Transverse colon (tissue), 4 donors: ENCODE measurements at regions not wholly inside any gene's neighbourhood (a gene's known extent, or its start where the extent isn't known, plus 50 kb on each side); places are given as distances from the start of the nearest gene placed in this dataset.
"Not testable (repeated sequence)": the region's sequence is repeated elsewhere in the genome, so short reads cannot be mapped to it uniquely, and the experiment has no call there.

Experiments
- DNase-seq: peaks from one replicate; pipeline ENCODE4 v3.0.0-alpha.2; 2019
- H3K27ac ChIP-seq, 4 donors: fragments of 200-600 bp; sonication (generic); 2 replicates each; pipeline ENCODE4 v1.5.1; 2016 to 2018; ENCODE audit warnings: inconsistent platforms in 4 of 4
- H3K27me3 ChIP-seq: fragments of 200-600 bp; sonication (generic); 2 replicates; pipeline ENCODE4 v1.5.1; 2017; ENCODE audit warnings: inconsistent platforms
- H3K36me3 ChIP-seq, 4 donors: fragments of 200-600 bp; sonication (generic); 2 replicates each; pipeline ENCODE4 v1.5.1; 2017 to 2019; ENCODE audit warnings: inconsistent platforms in 4 of 4
- H3K4me1 ChIP-seq, 4 donors: fragments of 200-600 bp; sonication (generic); 2 replicates each; pipeline ENCODE4 v1.5.1; 2017 to 2020; ENCODE audit warnings: inconsistent platforms in 4 of 4
- H3K4me3 ChIP-seq, 4 donors: fragments of 200-600 bp; sonication (generic); 1 replicate in 1 of 4; 2 replicates in 3 of 4; pipeline versions ENCODE4 v1.5.1 to v1.6.1; 2017 to 2019; ENCODE audit warnings: inconsistent platforms in 4 of 4
- H3K9me3 ChIP-seq, 2 donors: fragments of 200-600 bp; sonication (generic); 2 replicates each; pipeline ENCODE4 v1.5.1; 2017 to 2019; ENCODE audit warnings: inconsistent platforms in 2 of 2
- EP300 ChIP-seq: sonication (generic); formaldehyde crosslinking; IDR thresholded peaks from one replicate; pipeline ENCODE4 v1.6.1; 2017; ENCODE audit warnings: antibody characterized with exemption, low read depth
- POLR2A ChIP-seq: fragments of 450-650 bp; IDR thresholded peaks from one replicate; pipeline ENCODE4 v1.6.1; 2016; ENCODE audit warnings: antibody characterized with exemption, mild to moderate bottlenecking, moderate library complexity
- POLR2AphosphoS5 ChIP-seq, 3 donors: sonication (generic); formaldehyde crosslinking; IDR thresholded peaks; one replicate each; pipeline ENCODE4 v1.6.1; 2016; ENCODE audit warnings: antibody characterized with exemption in 3 of 3
- WGBS, 2 donors: methylation state at CpG; one replicate each; pipeline ENCODE4 v1.1.5; 2018; ENCODE audit warnings: low coverage in 1 of 2; 5-methylcytosine and 5-hydroxymethylcytosine counted together
- in situ Hi-C, 4 donors: fragments of 200-750 bp; cut with MboI; loops; one replicate each; pipeline versions ENCODE4 v1.15.0 to v1.15.1; 2017; ENCODE audit warnings: low sequenced_read_pairs in 3 of 4, low pct_ligation_motif_present in 1 of 4, low pct_unique_long_range_greater_than_20kb in 1 of 4
- intact Hi-C: fragments of 100-400 bp; cut with DNase I; formaldehyde crosslinking; loops from one replicate; pipeline ENCODE4 v1.15.1; 2023; ENCODE audit warnings: low total_unique reads
- TF ChIP-seq, protein P1 (sequence below), 5 experiments: fragments of 200-600 bp in 3 of 5; fragments of 450-650 bp in 2 of 5; sonication (generic) in 3 of 5; IDR thresholded peaks; 1 replicate in 2 of 5; 2 replicates in 3 of 5; pipeline ENCODE4 v1.5.1; 2016 to 2017; ENCODE audit warnings: antibody characterized with exemption in 5 of 5, inconsistent platforms in 3 of 5, mild to moderate bottlenecking in 2 of 5, moderate library complexity in 1 of 5

DNA sequence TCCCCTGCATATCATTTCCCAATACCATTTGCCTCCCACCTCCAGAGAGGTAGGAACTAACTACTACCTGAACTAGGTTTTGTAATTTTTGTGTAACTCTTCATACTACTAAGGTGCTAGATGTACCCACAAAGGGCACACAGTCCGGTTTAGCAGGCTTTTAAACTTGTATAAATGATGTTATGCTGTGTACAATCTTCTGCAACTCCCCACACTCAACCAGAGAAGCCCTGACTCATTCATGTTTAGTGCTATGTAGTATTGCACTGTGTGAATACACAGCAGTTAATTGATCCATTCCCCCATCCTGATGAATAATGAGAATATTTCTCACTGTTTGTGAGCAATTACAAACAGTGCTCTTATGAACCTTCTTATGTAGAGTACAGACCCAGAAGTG is 285.6 kb downstream of the SMAD2 start:
- Histone ChIP-seq H3K27me3 (no peaks in the 10 kb centered on the region), H3K27ac (no peak overlapping the region), H3K4me3 (no peak overlapping the region), H3K9me3 (no peaks in the 10 kb centered on the region), H3K4me1 (no peaks in the 10 kb centered on the region), H3K36me3 (no peaks in the 10 kb centered on the region)
- TF ChIP-seq POLR2A: no peak
- TF ChIP-seq EP300: no peak
- in situ Hi-C loops: no loop called here
- WGBS, 2 donors: 60% methylated on average over 1 of the region's 1 CpG
- no peak for DNase-seq
- intact Hi-C loops: no loop called here

DNA sequence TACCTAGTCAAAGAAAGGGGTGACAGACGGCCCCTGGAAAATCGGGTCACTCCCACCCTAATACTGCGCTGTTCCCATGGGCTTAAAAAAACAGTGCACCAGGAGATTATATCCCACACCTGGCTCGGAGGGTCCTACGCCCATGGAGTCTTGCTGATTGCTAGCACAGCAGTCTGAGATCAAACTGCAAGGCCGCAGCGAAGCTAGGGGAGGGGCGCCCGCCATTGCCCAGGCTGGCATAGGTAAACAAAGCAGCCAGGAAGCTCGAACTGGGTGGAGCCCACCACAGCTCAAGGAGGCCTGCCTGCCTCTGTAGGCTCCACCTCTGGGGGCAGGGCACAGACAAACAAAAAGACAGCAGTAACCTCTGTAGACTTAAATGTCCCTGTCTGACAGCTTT is 292.9 kb downstream of the SMAD2 start:
- H3K4me1 ChIP-seq, intact Hi-C loops, H3K4me3 ChIP-seq, H3K27ac ChIP-seq, H3K9me3 ChIP-seq, H3K27me3 ChIP-seq, H3K36me3 ChIP-seq, in situ Hi-C loops: not testable (repeated sequence)
- 64% methylated on average over 10 of the region's 10 CpGs; no CpG with 5 or more reads in 1 of the 2 donors for WGBS, 2 donors
- peak; percentile 21 for DNase-seq

DNA sequence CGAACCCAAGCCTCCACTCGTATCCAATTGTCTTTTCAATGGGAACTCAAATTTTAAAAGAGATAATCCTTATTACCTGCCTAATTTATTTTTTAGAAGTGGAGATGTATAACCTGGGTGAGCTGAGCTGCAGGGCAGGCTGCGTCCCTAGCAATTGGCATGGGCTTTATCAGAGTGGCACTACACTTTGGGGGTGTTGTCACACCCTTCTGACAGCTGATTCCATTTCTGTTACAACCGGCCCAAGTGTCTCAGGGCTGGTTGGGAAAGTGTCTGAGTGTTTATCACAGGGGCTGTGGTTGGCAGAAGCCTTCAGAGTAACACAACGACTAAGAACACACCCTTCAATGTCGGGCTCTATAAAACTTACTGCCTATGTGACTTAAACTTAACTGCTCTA is 295.0 kb downstream of the SMAD2 start:
- H3K9me3 ChIP-seq: no peaks in the 10 kb centered on the region
- no peaks in the 10 kb centered on the region for H3K4me1 ChIP-seq
- intact Hi-C loops (no loop called here), in situ Hi-C loops (no loop called here)
- DNase-seq: no peak
- H3K4me3 ChIP-seq: no peak overlapping the region
- H3K27ac ChIP-seq: no peak overlapping the region
- TF ChIP-seq POLR2A (no peak), POLR2AphosphoS5 (IDR thresholded peaks at IDR 0.05) (no peak), EP300 (no peak)
- TF ChIP-seq, protein P1, sequence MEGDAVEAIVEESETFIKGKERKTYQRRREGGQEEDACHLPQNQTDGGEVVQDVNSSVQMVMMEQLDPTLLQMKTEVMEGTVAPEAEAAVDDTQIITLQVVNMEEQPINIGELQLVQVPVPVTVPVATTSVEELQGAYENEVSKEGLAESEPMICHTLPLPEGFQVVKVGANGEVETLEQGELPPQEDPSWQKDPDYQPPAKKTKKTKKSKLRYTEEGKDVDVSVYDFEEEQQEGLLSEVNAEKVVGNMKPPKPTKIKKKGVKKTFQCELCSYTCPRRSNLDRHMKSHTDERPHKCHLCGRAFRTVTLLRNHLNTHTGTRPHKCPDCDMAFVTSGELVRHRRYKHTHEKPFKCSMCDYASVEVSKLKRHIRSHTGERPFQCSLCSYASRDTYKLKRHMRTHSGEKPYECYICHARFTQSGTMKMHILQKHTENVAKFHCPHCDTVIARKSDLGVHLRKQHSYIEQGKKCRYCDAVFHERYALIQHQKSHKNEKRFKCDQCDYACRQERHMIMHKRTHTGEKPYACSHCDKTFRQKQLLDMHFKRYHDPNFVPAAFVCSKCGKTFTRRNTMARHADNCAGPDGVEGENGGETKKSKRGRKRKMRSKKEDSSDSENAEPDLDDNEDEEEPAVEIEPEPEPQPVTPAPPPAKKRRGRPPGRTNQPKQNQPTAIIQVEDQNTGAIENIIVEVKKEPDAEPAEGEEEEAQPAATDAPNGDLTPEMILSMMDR (IDR thresholded peaks at IDR 0.05): no peak
- H3K27me3 ChIP-seq: no peaks in the 10 kb centered on the region
- 64 to 70% methylated on average over 5 to 6 of the region's 6 CpGs for WGBS, 2 donors
- H3K36me3 ChIP-seq: no peaks in the 10 kb centered on the region

DNA sequence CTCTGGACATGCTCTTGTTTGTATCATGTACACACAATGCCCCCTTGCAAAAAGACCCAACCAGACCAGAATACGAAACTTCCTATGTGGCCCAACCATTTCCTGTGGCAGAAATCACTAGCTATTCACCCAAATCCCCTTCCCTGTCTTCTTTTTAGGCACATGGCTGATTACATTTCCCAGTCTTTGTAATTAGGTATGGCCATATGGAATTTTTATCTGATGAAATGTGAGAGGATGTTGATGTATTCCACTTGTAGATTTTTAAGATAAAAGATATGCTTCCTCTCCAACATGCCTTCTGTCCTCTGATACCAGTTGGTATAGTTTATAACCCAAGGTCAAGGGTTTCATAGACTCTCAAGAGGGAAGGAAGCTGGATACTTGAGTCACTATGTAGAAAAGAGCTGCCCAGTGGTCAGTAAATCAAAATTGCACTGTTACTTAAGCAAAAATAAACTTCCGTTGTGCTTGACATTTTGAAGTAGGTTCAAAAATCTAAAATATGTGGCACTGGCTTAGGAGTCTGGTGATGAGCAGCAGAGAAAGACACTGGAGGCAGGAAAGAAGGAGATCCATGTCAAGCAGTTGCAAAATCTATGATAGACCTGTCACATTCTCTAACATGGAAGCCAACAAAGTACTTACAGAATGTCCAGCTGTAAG is 297.4 kb downstream of the SMAD2 start:
- no peaks in the 10 kb centered on the region for H3K4me1 ChIP-seq
- WGBS, 2 donors: 43 to 51% methylated on average over 2 of the region's 2 CpGs
- H3K9me3 ChIP-seq: no peaks in the 10 kb centered on the region
- intact Hi-C loops (no loop called here), in situ Hi-C loops (no loop called here)
- no peak overlapping the region for H3K4me3 ChIP-seq
- no peak for TF ChIP-seq POLR2A
- TF ChIP-seq POLR2AphosphoS5 (IDR thresholded peaks at IDR 0.05): no peak
- TF ChIP-seq, protein P1 (IDR thresholded peaks at IDR 0.05): no peak
- DNase-seq: no peak
- H3K27ac ChIP-seq: no peak overlapping the region
- no peaks in the 10 kb centered on the region for H3K36me3 ChIP-seq
- H3K27me3 ChIP-seq: no peaks in the 10 kb centered on the region

DNA sequence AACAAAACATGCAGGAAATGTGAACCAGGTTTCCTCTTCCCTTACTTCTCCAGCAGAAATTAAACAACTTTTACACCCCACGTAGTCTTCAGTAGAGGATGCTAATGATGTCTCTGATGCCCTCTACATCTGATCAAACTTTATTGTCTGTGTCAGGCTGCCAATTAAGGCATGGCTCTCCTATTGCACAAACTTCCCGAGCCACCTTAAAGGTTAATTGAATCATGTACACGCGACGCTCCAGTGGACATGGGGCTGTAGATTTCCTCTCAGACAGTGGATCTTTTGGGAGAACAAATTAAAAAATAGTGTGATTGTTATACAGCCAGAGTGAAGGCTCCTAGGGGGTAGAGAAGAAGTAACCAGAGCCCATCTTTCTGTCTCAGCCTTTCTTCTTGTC is 301.6 kb downstream of the SMAD2 start:
- Histone ChIP-seq H3K27ac (no peak overlapping the region), H3K36me3 (no peaks in the 10 kb centered on the region), H3K9me3 (no peaks in the 10 kb centered on the region), H3K4me3 (no peak overlapping the region), H3K4me1 (no peaks in the 10 kb centered on the region), H3K27me3 (no peaks in the 10 kb centered on the region)
- WGBS, 2 donors: 59 to 66% methylated on average over 5 of the region's 5 CpGs
- in situ Hi-C loops: no loop called here
- TF ChIP-seq POLR2A: no peak
- TF ChIP-seq POLR2AphosphoS5 (IDR thresholded peaks at IDR 0.05): no peak
- TF ChIP-seq, protein P1 (IDR thresholded peaks at IDR 0.05): no peak
- no peak for TF ChIP-seq EP300
- DNase-seq: no peak
- intact Hi-C loops: no loop called here
